DMS 273 treated with DMSO at 0.1 percent for 48 hours (cell line): ENCODE measurements at regions not wholly inside any gene's neighbourhood (a gene's known extent, or its start where the extent isn't known, plus 50 kb on each side); places are given as distances from the start of the nearest gene placed in this dataset.
"Not testable (repeated sequence)": the region's sequence is repeated elsewhere in the genome, so short reads cannot be mapped to it uniquely, and the experiment has no call there.

ENCODE experiments used
- DNase-seq: peaks from one replicate; lab custom pipeline; 2025; lab: John Stamatoyannopoulos, UW

DNA sequence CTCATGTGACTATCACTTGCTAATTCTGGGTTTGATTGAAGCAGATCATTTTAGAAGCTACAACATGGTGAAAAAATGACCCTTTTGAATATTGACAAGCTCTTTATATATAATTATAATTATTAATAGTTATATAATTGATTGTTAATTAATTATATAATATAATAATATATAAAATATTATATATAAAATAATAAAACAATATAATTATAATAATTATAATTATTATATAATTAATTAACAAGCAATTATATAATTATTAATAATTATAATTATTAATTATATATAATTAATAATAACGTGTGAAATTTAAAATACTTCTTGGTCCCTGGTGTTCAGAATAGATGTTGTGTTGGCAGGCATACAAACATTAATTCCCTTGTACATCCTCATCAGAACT lies 404.1 kb upstream of the CDH19 start:
- DNase-seq: no peak

- no peak for DNase-seq
Measured at GRCh38 chr18:67007085-67007484, 403.2 kb upstream of the CDH19 start.

DNA sequence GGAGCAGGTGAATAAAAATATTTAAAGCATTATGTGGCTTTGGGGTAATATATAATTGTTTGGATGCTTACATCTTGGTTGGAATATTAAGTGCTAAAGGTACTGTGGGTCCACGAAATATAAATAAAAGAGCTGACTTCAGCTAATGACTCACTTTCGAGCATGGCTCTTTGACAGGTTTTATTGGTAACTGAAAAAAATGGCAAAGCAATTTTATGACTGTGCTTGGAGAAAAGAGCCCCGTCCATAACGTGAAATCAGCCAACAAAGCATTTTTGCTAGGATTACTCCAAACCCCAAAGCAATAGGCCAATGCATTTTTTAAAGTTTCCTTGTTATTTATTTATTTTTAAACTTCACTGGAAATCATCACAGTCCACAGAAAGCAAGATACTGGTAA lies 397.2 kb upstream of the CDH19 start:
- DNase-seq: no peak

DNA sequence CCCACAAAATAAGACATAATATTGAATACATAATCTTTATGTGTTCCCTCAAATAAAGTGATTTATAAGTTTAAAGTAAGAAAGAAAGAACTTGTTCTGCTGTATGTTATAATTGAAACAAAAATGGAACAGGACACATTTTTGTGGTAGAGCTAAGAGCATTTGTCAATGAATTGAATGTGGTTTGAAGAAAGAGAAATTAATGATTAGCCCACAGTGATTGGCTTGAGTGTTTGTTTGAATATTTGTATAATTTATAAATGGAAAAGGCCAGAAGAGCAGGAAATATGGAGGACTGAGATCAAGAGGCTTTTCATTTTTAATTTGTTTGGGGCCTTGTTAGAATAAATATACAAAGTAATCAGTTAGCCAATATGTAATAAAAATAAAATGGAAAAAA lies 395.1 kb upstream of the CDH19 start:
- no peak for DNase-seq

DNA sequence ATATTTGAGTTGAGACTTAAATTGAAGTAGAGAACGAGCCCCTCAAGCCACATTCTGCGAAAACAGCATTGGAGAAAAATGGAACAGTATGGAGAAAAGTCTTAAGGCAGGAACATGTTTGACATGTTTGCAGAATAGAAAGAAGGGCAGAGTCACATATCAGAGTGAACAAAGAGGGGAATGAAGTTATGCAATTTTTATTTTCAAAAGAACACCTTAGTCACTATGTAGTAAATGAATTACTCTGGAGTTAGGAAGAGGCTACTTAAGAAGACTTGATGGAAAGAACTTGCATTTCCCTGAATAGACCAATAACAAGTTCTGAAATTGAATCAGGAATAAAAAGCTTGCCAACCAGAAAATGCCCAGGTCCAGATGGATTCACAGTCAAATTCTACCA lies 391.4 kb upstream of the CDH19 start:
- DNase-seq: no peak

GRCh38 chr18:66994790-66995189 lies 390.9 kb upstream of the CDH19 start:
- DNase-seq: no peak

- DNase-seq: no peak
Measured at GRCh38 chr18:66993492-66993891, 389.6 kb upstream of the CDH19 start.

- no peak for DNase-seq
Measured at GRCh38 chr18:66990909-66991308, 387.0 kb upstream of the CDH19 start.

DNA sequence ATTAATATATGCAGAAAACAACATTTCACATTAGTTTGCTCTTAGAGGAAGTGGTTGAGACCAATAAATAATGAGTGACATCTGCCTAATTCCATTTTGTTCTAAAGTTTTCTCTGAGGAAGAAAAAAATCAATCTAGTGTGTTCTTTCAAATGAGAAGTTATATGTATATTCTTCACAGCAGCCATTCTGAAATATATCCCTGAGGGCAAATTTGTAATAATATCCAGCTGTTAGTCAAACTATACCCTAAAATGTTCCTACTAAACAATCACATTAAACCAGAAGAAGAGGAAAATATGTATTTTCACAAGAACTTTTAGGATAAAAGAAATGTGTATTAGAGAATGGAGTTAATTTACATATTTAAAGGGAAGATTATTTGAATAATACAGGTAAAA lies 375.1 kb upstream of the CDH19 start:
- no peak for DNase-seq

- DNase-seq: peak; percentile 51
Measured at GRCh38 chr18:66972681-66973080, 368.8 kb upstream of the CDH19 start.

DNA sequence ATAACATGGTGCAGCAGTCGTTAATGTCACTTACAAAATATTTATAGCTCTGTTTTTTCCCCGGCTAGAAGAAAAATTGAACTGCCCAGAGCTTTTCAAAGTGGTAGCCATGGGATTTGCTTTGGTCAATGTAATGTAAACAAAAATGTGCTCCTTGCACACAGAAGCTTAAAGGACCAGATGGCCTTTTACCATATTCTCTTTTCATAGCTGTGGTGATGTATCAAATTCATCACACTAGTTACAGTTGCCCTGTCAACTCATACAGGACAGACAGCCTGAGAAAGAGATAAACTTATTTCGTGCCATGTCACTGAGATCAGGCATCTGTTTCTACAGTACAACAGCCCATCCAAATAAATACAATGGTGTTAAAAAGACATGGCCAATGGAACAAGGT lies 368.1 kb upstream of the CDH19 start:
- peak; percentile 71 for DNase-seq

DNA sequence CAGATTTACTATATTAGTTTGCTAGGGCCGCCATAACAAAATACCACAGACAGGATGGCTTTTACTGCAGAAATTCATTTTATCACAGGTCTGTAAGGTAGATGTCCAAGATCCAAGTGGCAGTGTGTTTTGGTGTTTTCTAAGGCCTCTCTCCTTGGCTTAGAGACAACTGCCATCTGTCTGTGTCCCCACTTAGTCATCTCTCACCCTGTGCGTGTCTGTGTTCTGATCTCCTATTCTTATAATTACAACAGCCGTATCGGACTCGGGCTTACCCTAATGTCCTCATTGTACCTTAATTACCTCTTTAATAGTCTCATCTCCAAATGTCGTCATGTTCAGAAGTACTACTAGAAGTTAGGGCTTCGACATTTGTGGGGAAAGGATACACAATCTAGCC lies 362.3 kb upstream of the CDH19 start:
- no peak for DNase-seq

DNA sequence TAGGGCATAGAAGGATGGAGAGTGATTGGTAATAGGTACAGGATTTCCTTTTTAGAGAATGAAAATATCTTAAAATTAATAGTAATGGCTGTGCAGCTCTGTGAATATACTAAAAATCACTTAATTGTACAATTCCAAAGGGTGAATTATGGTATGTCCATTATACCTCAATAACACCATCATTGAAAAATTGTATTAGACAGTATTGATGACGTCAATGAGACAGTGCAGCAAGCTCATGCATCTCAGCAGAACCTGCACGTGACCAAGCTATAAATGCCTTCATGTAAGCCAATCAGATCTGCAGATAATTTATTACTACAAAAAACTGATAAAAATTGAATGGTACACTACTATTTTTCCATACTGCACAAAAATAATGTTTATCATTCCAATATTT lies 354.4 kb upstream of the CDH19 start:
- no peak for DNase-seq

DNA sequence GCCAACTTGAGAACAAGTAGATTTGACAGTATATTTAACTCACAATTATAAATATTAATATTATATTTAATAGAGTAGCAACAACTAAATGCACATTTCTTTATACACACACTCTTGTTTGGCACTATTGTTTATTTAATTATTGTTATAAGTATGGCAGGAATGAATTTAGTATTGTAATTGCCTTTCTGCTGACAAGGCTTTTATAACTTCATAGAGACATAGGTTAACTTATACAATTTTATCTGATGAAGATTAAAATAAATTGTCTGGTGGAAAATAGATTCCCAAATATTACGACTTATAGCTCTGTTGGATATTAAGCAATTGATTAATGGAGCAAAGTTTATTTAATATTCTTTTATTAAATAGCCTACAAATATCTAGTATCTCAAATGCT lies 347.9 kb upstream of the CDH19 start:
- no peak for DNase-seq

- DNase-seq: no peak
Measured at GRCh38 chr18:66949419-66949818, 345.5 kb upstream of the CDH19 start.

DNA sequence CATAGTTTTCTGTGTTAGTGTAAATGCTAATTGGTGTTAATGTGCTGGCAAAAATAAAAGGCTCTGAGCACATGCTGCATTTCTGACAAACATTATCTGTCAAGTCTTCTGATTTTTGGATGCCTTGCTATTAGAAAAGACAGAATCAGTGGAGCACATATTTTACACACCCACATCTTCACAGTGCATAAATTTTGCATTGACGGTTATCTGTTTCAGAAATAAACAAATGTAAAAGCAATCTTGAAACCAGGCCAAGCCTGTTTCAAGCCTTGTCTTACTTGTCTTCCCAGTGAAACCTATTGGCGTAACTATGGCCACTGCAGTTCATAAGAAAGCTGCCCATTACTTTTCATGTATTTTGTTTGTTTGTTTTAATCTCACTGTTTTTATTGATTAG lies 333.7 kb upstream of the CDH19 start:
- no peak for DNase-seq

GRCh38 chr18:66931010-66931409 lies 327.1 kb upstream of the CDH19 start:
- no peak for DNase-seq

GRCh38 chr18:66916834-66917233 lies 312.9 kb upstream of the CDH19 start:
- no peak for DNase-seq

DNA sequence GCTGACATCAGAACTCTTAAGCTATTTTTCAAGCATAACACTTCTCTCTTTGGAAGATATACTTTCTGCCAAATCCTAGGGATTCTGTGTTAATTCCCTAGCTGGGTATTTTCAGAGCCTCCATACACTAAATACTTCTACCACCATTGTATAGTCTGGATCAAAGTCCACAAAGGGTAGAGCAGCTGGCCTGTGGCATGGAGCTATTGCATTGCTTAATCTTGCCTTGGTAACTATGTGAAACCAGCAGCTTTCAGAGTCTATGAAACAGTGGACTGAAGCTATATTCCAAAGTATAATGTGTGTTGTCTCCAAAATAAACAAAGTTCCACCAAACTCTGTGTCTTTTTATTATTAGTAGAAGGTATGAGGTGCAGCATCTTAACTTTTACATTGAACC lies 296.9 kb upstream of the CDH19 start:
- DNase-seq: no peak

GRCh38 chr18:66895631-66896030 lies 291.7 kb upstream of the CDH19 start:
- DNase-seq: no peak

DNA sequence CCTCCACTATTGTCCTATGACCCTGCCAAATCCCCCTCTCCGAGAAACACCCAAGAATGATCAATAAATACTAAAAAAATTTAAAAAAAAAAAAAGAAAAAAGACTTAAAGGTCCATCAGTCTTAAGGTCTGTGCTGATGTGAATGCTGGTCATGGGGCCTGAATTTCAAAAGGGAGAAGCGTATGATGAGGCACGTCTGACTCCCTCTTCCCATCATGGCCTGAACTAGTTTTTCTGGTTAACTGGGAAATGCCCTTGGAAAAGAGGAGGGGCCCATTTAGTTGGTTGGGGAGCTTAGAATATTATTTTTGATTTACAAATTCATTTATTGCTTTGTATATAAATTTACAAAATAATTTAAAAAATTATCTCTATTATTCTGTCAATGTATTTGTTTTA lies 291.0 kb upstream of the CDH19 start:
- no peak for DNase-seq

- DNase-seq: not testable (repeated sequence)
Measured at GRCh38 chr18:66892388-66892787, 288.5 kb upstream of the CDH19 start.

- no peak for DNase-seq
Measured at GRCh38 chr18:66874812-66875474, 271.1 kb upstream of the CDH19 start.

DNA sequence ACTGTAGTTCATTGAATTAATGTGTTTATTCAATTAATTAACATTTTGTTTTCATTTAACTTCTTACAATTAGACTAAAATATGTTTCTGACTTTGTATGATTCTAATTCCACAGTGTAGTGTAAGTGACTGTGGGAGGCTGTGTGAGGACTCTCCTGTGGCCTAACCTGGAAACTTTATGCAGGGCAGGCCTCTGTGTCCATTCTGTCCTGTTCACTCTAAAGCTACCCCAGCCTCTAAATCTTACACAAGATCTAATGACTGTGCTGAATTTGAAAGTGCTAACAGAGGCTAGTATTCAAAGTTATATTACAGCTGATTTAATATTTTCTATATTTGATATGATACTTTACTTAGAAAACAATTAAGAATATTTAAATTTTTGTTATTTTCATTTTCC lies 270.5 kb upstream of the CDH19 start:
- DNase-seq: no peak

GRCh38 chr18:66873899-66874298 lies 270.0 kb upstream of the CDH19 start:
- no peak for DNase-seq
